Suppressor macrophage treated with lipopolysaccharide for 1 hour (primary cell): ENCODE measurements at regions not wholly inside any gene's neighbourhood (a gene's known extent, or its start where the extent isn't known, plus 50 kb on each side); places are given as distances from the start of the nearest gene placed in this dataset.

Experiments
- DNase-seq, 3 donors: peaks; one replicate each; pipeline ENCODE4 v3.0.0-alpha.2; 2020 to 2022

DNA sequence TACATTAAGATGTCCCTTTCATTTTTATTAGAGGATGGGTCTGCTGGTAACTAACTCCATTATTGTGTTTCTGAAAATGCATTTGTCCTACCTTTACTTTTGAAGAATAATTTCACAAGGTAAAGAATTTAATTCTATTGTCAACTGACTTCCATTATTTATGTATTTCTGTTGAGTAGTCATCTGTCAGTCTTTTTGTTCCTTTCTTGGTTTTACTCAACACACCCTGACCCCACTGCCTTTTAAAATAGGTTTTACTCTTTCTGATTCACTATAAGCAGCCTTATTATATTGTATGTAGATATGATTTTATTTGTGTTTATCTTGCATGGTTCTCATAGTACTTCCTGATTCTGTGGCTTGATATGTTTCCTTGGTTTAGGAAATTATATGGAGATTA is 237.5 kb downstream of the TGFB2 start:
- no peak for DNase-seq

DNA sequence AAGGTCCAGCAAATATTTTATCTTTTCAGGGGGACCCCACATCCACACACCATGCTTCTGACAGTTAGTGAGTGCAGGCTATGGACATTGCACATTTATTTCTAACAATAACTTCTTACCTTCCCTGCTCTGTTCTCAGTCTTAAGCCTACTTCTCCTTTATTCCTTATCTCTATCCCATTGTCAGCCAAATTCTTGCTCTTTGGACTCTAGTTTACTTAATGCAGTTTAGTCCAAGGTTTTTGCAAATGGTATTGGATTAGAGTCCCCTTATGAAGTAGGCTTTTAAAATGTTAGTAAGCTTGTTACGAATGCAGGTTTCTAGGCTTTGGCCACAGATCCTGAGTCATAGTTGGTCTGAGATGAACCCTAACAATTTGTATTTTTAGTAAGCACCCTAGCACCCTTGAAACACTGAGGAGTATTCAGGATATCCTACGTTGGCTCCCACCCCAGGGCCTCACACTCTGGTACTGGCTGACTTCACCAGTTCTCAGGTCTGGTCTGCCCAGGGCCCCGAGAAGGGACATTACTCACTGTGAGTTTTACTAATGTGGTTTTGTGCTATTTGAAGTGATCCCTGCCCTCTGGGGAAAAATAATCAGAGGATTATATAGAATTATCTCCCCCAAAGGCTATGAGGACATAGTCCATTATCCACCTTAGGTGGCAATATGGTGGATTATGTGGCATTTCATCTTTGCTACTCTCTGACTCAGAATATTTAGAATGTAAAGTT is 239.5 kb downstream of the TGFB2 start:
- DNase-seq = no peak

DNA sequence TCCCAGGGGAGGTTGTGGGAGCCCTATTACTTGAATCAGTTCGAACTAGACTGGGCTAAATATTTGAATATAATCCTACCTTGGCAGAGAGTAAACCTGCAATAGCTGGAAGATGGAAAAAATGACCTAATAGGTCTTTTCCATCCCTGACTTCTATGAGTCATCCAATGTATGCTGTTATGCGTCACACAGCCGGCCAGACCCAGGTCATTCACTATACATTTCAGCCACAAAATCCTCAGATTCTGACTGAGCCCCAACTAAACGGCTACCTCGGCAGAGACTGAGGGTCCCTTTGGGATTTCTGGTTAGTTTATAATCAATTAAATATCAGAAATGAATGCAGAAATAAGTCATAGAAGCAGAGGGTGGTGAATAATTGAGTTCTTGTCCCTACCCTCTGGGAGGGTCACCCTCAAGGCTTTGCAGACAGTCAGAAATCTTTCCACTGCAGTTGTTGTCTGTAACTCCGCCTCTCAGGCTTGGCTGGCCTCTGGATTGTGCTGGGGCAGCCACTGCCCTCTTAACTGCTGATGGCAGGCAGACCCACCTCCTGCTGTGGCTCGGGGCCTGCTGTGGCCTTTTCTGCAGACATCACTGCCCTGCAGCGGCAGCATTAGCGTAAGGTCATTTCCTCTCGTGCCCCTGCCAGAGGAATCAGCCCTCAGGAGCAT is 240.5 kb downstream of the TGFB2 start:
- DNase-seq = no peak

DNA sequence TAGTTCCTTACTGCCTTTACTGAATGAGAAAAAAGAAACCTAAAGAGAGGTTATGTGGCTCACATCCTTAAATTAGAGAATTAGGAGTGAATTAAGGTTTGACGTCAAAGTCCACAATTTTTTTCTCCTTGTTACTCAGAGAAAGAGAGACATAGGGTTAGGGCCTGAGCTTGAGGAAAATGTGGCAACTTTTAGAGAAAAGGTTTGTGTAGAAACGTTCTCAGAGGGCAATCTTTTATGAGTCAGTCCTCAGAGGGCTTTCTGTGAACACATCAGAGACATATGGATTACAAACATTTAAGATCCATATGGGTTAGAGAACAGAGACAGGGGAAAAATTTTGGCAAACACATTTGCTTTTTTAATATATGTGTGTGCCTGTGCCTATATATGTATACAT is 242.8 kb downstream of the TGFB2 start:
- no peak for DNase-seq

DNA sequence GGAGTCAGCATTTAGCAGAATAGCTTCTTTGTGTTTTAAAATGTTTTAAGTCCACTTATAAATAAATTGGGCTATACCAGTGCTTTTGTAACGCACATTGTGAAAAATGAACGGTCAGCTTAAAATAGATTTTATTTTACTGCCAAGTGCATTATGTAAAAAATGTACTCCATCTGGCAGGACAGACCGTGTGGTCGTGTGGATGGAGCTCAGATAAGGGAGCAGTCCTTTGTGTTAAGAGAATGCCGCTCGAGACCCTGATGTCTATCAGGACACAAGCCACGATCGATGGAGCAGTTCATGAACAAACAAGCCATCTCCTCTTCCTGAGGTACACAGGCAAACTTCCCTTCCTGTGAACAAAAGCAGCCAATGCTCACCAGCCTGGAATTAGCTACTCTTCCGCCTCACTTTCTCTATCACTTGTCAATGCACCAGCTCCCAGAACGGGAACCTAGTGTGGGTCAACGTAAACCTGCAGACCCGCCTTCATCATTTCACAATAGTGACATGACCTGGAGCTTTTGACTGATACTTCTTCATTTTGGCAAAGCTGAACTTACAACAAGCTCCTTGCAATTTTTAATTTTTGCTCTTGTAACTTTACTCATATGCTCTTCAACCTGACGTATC is 243.5 kb downstream of the TGFB2 start:
- no peak for DNase-seq

DNA sequence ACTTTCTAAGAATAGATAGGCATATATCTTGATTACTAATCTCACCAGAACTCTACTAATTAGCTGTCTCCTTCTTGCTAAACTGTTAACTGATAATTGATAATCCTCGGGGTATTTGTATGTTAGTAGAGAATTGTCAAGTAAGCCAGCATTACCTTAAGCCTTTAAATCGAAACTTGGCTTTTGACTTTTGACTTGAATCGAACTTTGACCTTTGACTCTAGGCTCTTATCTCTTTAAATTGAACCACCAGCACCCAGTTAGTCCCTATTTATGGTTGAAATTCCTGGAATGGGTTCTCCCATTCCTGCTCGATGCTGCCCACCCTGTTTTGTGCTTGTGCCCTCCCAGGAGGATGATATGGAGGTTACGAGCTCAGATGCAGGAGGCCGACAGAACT is 244.4 kb downstream of the TGFB2 start:
- no peak for DNase-seq

DNA sequence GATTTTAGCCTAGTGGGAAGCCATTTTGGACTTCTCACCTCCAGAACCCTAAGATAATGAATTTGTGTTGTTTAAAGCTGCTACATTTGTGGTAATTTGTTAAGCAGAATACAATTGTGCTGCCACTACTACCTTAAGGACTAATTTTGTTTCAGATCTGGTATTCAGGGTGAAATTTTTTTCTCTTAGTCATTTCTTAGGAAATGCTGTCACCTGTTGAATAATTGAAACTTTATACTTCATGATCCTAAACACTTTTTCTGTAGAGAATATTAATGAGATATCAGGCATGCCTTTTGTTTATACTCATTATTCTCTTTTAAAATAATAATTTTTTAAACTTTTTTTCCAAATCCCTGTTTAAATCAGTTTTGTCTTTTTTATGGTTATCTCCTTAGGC is 246.8 kb downstream of the TGFB2 start:
- DNase-seq = no peak

DNA sequence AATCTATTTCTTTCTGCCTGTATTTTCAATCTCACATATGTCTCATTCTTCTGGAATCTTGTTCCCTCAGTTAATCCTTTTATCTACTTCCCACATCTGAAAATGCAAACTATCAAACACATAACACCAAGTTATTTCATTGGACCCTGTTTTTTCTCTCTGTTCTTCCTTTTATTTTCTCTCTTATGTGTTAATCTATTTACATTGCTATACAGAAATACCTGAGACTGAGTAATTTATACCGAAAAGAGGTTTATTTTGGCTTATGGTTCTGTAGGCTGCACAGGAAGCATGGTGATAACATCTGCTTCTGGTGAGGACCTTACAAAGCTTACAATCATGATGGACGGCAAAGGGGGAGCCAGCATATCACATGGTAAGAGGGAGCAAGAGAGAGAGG is 247.6 kb downstream of the TGFB2 start:
- no peak for DNase-seq

DNA sequence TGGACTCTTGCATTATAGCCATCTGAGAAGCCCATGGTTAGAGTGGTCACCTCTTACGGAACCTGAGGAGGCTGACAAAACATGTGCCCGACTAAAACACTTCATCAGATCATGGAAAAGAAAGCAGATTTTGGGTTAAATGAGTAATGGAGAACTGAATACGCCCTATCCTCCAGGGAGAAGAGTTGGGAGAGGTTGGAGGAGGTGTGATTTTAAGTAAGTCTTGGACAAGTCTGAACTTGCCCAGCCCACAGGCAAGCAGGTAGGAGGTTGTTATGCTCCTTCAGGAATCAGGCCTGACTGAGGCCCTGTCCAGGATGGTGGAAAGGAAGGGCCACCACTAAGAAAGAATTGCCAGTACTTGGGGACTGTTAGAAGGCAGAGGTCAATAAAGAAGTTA is 255.8 kb downstream of the TGFB2 start:
- no peak for DNase-seq

DNA sequence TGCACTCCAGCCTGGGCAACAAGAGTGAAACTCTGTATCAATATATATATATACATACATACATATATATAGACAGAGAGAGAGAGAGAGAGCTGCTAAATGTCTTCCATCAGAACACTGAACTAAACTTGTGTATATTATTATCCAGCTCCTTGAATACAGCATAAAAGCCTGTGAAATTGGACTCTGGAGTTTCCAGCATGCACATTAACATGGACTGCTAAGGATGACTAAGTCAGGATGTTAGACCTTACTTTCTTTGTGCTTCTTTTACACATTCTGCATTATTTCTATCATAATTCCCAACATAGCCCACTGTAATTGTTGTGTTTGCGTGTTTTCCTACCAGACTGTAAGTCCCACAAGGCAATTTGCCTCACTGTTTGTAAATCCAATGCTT is 259.1 kb downstream of the TGFB2 start:
- no peak for DNase-seq

DNA sequence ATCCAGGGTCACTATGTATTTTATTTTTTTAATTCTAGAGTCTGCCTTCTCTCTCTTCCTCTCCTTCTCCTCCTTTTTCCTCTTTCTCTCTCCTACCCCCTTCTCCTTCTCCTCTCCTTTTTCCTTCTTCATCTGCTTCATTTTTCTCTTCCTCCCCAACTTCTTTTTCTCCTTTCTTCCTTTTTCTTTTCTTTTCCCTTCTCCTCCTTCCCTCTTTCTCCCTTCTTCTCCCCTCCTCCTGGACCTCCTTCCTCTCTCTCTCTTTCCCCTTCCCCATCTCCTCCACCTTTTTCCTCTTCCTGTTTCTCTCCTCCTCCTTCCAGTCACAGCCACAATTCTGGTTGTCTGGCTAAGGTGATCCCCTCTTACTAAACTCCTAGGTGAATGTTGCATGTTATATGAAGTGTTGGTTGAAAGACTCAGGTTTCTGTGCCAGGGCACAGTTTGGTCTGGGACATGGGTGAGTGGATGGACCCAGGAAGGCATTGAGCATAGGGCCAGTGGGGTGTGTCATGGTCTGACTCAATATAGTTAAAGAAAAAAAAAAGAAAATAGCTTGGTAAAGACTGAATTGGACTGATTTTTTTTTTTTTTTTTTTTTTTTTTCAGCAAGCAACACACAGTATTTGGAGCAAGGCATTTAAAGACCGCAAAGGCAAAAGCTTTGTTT is 266.9 kb downstream of the TGFB2 start:
- no peak for DNase-seq

DNA sequence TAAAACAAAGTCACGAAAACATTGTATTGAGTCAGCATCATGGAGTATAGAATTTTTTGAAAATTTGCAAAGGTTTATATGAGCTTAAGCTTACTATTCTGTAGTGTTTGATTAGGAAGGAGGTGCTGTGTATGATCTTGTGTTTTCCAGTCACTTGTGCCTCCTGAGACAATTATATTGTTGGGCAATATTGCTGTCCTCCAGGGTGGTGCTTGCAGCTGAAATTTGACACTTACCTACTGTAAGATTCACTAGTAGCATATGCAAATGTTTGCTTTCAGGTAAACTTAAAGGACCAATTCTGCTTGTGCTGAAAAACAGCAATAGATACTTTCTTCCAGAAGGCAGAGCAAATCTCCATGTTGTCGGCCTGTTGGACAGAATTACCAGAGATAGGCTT is 268.0 kb downstream of the TGFB2 start:
- DNase-seq = no peak

DNA sequence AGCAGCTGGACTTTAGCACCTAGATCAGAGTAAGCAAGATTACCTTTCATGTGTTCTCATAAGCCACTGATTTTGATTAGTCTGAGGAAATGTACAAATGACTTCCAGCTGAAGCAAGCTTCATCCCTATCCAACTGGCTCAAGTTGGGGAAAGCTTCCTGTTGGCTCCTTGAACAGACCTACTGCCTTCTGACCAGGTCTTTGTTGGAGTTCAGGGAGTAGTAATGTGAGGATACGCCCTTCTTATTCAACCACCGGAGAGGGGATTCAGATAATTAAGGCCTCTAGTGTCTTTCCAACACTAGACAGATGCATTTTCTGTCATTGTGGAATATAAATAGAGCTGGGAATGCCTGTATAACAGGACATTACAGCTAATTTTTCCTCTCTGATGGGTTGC is 268.9 kb downstream of the TGFB2 start:
- DNase-seq = no peak

DNA sequence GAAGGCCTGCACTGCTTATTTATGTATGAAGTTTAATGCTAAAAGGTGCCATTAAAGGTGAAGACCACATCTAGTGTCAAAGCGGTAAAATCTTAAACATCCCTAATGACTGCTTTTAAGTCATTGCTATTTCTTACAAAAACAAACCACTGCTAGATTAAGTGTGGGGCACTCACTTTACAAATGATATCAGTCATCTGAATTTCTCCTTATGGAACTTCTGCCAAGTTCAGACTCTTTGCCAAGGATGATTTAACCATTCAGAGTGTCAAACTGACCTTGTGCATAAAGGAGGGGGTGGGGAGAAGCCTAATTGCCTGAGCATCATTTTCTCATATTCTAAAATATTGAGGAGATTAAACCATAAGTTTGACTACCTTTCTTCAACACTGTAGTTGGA is 271.5 kb downstream of the TGFB2 start:
- DNase-seq = no peak

DNA sequence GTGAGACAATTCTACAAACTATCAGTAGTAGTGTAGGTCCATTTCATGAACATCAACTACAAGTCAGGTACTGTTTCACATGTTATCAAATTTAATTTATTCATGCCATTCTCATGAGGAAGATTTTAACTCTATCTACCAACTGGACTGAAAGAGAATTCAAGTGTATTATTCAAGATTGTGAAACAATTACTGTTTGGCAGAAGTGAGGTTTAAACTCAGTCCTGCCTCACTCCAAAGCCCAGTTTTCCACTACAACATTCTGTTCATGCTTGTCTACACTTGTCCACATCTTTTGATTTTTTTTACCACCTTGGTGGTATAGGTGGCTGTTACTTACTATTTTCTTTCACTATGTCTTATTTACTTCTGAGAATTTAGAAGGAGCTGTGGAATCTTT is 272.9 kb downstream of the TGFB2 start:
- no peak for DNase-seq

DNA sequence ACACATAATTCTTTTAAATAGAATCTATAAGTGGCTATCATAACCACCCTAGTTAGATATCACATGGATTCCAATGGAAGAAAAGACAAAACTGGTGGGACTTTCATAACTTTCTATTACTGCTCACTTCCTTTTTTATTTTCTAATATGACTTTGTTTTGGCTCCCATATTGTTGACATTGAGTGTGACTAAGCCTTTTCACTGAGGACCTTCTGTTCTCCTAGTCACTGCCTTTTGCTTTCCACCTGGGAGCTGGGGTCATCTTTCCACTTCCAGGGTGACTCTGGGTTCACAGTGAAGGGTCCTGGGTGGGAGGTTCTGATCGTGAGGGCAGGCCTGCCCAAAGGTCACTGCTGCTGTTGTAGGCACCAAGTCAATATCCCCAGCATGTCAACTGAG is 275.8 kb downstream of the TGFB2 start:
- no peak for DNase-seq

DNA sequence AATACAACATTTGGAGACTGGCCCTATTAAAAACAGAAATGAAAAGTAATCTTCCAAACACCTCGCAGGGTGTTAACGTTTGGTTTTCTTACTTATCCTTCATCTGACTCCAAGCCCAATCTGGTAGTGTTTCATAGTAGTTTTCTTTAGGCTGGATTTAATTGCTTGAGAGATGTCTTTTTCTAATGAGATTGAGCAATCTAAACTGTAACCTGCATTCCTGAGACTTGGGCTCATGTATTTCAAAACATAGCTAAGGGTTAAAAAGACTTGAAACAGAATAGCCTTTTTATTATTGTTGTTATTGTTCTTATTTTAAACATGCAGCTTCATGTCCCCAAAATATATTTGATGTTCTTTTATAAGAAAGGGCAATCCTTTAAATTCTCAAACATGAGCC is 278.9 kb downstream of the TGFB2 start:
- no peak for DNase-seq

DNA sequence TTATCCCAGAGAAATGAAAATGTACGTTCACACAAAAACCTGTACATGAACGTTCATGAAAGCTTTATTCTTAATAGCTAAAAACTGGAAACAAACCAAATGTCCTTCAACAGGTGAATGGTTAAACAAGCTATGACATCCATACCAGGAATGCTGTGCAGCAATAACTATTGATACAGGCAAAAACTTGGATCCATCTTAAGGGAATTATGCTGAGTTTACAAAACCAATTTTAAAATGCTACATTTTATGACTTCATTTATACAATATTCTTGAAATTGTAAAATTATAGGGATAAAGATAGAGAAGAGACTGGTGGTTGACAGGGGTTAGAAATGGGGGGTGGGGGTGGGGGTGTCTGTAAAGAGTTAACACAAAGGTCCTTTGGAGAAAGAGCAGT is 280.3 kb downstream of the TGFB2 start:
- no peak for DNase-seq

DNA sequence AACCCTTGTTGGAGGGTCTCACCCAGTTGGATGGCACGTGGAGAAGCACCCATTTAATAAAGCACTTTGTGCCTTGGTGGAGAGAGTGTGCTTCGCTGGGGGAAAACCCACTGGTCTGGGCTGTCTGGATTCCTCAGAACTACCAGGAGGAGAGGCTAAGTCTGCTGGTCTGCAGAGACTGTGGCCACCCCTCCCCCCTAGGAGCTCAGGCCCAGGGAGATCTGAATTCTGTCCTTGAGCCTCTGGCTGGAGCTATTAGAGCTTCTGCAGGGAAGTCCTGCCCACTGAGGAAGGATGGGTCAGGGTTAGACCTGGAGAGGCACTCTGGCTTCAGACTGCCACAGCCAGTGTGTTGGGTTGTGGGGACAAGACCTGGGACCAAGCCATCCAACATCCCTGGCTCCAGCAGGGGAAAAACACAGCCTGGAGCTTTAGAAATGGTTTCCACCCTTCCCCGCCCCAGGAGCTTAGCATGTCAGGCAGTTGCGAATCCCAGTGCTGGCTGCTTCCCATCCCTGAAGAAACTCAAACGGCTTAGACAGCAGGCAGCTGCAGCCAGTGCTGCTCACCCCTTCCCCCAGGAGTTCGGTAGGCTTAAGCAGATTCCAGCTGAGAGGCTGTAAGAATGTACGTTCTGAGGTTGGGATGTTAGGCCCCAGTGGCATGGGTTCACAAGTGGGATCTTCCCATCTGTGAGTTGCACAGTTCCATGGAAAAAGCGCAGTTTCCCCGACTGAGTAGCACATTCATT is 288.3 kb downstream of the TGFB2 start:
- DNase-seq = no peak

DNA sequence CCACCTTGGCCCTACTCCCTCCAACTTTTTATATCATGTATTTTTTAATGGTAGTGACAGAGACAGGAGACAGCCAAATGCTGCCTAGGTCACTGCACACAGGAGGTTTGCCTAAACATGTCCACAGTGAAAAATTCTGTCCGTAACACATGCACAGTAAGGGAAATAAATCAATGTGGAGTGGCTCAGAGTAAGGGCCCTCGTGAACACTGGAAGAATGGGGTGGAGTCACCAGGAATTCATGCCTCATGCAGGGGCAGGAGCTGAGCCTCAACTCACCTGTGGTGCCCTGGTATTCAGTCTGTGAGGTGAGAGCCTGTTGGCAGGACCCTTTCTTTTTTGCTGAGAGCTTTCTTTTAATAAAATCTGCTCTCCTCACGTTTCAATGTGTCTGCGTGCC is 289.1 kb downstream of the TGFB2 start:
- DNase-seq = no peak

DNA sequence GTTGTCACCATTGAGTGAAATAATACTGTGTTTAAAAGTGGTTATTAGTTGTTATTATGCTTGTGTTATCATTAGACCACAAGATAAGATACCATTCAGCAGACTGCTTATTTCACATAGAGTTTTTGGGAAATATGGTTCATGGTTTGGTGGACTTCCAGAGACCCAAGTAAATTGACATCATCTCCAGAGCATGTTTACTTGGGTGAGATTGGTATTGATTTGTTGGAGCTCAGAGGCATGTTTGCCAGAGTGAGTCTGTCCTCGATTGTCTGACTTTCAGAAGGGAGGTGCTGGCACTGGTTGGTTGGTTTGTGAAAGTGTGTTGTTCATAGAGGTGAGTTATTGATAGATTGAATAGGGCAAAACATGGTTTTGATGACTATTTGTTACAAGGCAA is 291.4 kb downstream of the TGFB2 start:
- DNase-seq = no peak

DNA sequence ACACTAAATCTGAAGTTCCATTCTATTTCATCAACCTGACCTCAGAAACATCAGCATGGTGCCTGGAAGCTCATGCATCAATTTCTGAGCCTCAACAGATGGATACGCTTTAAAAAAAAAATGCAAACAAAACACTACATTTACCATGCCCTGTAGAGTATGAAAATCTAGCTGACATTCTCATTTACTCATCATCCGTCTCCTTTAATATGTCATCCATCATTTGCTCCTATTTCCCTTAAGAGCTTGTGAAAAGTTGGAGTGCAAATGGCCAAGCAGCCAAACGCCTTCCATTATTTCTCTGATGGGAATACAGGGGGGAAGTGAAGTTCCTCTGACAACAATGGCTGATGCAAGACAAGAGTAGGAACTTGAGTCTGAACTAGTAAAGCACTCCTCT is 295.0 kb downstream of the TGFB2 start:
- no peak for DNase-seq
